ENCODE measurements at regions not wholly inside any gene's neighbourhood (a gene's known extent, or its start where the extent isn't known, plus 50 kb on each side); places are given as distances from the start of the nearest gene placed in this dataset.

- TF ChIP-seq RARB (CRISPR knock-in tag; IDR thresholded peaks at IDR 0.05) (no peak), ESRRG (CRISPR knock-in tag; IDR thresholded peaks at IDR 0.05) (no peak), CREB5 (CRISPR knock-in tag; IDR thresholded peaks at IDR 0.05; ENCODE audit: low read depth) (no peak), ZNF8 (CRISPR knock-in tag; IDR thresholded peaks at IDR 0.05) (no peak), TOX (CRISPR knock-in tag; IDR thresholded peaks at IDR 0.05; ENCODE audit: borderline replicate concordance) (no peak), OSR1 (CRISPR knock-in tag; IDR thresholded peaks at IDR 0.05) (no peak), ZFP30 (CRISPR knock-in tag; IDR thresholded peaks at IDR 0.05) (no peak), GLIS3 (CRISPR knock-in tag; IDR thresholded peaks at IDR 0.05) (no peak)
- TF ChIP-seq, protein P1, sequence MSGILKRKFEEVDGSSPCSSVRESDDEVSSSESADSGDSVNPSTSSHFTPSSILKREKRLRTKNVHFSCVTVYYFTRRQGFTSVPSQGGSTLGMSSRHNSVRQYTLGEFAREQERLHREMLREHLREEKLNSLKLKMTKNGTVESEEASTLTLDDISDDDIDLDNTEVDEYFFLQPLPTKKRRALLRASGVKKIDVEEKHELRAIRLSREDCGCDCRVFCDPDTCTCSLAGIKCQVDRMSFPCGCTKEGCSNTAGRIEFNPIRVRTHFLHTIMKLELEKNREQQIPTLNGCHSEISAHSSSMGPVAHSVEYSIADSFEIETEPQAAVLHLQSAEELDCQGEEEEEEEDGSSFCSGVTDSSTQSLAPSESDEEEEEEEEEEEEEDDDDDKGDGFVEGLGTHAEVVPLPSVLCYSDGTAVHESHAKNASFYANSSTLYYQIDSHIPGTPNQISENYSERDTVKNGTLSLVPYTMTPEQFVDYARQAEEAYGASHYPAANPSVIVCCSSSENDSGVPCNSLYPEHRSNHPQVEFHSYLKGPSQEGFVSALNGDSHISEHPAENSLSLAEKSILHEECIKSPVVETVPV (CRISPR knock-in tag; IDR thresholded peaks at IDR 0.05) = no peak
- TF ChIP-seq, protein P2, sequence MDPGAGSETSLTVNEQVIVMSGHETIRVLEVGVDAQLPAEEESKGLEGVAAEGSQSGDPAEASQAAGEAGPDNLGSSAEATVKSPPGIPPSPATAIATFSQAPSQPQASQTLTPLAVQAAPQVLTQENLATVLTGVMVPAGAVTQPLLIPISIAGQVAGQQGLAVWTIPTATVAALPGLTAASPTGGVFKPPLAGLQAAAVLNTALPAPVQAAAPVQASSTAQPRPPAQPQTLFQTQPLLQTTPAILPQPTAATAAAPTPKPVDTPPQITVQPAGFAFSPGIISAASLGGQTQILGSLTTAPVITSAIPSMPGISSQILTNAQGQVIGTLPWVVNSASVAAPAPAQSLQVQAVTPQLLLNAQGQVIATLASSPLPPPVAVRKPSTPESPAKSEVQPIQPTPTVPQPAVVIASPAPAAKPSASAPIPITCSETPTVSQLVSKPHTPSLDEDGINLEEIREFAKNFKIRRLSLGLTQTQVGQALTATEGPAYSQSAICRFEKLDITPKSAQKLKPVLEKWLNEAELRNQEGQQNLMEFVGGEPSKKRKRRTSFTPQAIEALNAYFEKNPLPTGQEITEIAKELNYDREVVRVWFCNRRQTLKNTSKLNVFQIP (CRISPR knock-in tag; IDR thresholded peaks at IDR 0.05; ENCODE audit: borderline replicate concordance, low read depth) = no peak
- ATAC-seq = no peak
Observed at GRCh38 chr4:175229154-175229553, 311.0 kb downstream of the ADAM29 start.

DNA sequence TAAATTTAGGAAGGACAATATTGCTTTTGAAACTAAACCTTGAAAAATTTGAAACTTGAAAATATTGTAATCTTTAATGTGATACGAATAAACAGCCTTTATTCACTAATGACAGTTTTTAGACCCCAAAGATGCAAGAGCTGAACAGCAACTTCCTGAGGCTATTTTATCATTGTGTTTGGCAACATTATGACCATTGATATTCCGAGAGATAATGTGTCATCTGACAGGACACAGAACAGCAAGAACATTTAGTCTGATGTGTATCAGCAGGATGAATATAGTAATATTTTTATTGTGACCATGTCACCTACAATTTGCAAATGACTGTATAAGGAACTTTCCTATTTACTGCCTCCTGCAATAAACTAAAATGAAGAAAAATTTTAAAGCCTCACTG is 316.0 kb downstream of the ADAM29 start:
- ATAC-seq = no peak
- TF ChIP-seq ZNF70 (CRISPR knock-in tag; IDR thresholded peaks at IDR 0.05) = no peak
- no peak for TF ChIP-seq PATZ1 (CRISPR knock-in tag; IDR thresholded peaks at IDR 0.05; ENCODE audit: borderline replicate concordance)
- TF ChIP-seq RARB (CRISPR knock-in tag; IDR thresholded peaks at IDR 0.05) = no peak

- TF ChIP-seq PPARA (CRISPR knock-in tag; IDR thresholded peaks at IDR 0.05; ENCODE audit: borderline replicate concordance) (no peak), ZNF70 (CRISPR knock-in tag; IDR thresholded peaks at IDR 0.05) (no peak), SNAI2 (CRISPR knock-in tag; IDR thresholded peaks at IDR 0.05) (no peak), ARNTL (CRISPR knock-in tag; IDR thresholded peaks at IDR 0.05; ENCODE audit: borderline replicate concordance, low read depth) (no peak), ISL1 (CRISPR knock-in tag; IDR thresholded peaks at IDR 0.05) (no peak), TOX (CRISPR knock-in tag; IDR thresholded peaks at IDR 0.05; ENCODE audit: borderline replicate concordance) (no peak), GLIS3 (CRISPR knock-in tag; IDR thresholded peaks at IDR 0.05) (no peak), TCF4 (CRISPR knock-in tag; IDR thresholded peaks at IDR 0.05; ENCODE audit: borderline replicate concordance) (no peak), OSR1 (CRISPR knock-in tag; IDR thresholded peaks at IDR 0.05) (no peak), ZFP3 (CRISPR knock-in tag; IDR thresholded peaks at IDR 0.05) (no peak), ZNF8 (CRISPR knock-in tag; IDR thresholded peaks at IDR 0.05) (no peak), ZFP30 (CRISPR knock-in tag; IDR thresholded peaks at IDR 0.05) (no peak), BACH2 (CRISPR knock-in tag; IDR thresholded peaks at IDR 0.05; ENCODE audit: borderline replicate concordance) (no peak), RARB (CRISPR knock-in tag; IDR thresholded peaks at IDR 0.05) (no peak)
- TF ChIP-seq, protein P1 (CRISPR knock-in tag; IDR thresholded peaks at IDR 0.05) = no peak
- TF ChIP-seq, protein P3, sequence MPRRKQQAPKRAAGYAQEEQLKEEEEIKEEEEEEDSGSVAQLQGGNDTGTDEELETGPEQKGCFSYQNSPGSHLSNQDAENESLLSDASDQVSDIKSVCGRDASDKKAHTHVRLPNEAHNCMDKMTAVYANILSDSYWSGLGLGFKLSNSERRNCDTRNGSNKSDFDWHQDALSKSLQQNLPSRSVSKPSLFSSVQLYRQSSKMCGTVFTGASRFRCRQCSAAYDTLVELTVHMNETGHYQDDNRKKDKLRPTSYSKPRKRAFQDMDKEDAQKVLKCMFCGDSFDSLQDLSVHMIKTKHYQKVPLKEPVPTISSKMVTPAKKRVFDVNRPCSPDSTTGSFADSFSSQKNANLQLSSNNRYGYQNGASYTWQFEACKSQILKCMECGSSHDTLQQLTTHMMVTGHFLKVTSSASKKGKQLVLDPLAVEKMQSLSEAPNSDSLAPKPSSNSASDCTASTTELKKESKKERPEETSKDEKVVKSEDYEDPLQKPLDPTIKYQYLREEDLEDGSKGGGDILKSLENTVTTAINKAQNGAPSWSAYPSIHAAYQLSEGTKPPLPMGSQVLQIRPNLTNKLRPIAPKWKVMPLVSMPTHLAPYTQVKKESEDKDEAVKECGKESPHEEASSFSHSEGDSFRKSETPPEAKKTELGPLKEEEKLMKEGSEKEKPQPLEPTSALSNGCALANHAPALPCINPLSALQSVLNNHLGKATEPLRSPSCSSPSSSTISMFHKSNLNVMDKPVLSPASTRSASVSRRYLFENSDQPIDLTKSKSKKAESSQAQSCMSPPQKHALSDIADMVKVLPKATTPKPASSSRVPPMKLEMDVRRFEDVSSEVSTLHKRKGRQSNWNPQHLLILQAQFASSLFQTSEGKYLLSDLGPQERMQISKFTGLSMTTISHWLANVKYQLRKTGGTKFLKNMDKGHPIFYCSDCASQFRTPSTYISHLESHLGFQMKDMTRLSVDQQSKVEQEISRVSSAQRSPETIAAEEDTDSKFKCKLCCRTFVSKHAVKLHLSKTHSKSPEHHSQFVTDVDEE (CRISPR knock-in tag; IDR thresholded peaks at IDR 0.05) = no peak
- ATAC-seq = no peak
Observed at GRCh38 chr4:175238827-175239517, 320.8 kb downstream of the ADAM29 start.
